Mesenchymal stem cell (in vitro differentiated cells and primary cell): ENCODE measurements at regions not wholly inside any gene's neighbourhood (a gene's known extent, or its start where the extent isn't known, plus 50 kb on each side); places are given as distances from the start of the nearest gene placed in this dataset.
"Not testable (repeated sequence)": the region's sequence is repeated elsewhere in the genome, so short reads cannot be mapped to it uniquely, and the experiment has no call there.

ENCODE experiments used
- DNase-seq: peaks from one replicate; pipeline ENCODE4 v3.0.0-alpha.2; 2013
- H2AFZ ChIP-seq: one replicate; pipeline ENCODE4 v1.6.1; 2013; ENCODE audit warnings: low read depth, mild to moderate bottlenecking, control low read depth, inconsistent platforms, low read length, moderate library complexity
- H2AK5ac ChIP-seq: 2 replicates; pipeline ENCODE4 v1.6.1; 2013; ENCODE audit warnings: low read length, moderate library complexity, mild to moderate bottlenecking, inconsistent platforms; ENCODE audit not compliant: severe bottlenecking
- H2BK120ac ChIP-seq: one replicate; pipeline ENCODE4 v1.6.1; 2013; ENCODE audit warnings: low read depth, mild to moderate bottlenecking, inconsistent platforms, low read length, moderate library complexity
- H2BK12ac ChIP-seq, 2 experiments: one replicate each; pipeline ENCODE4 v1.6.1; 2013; ENCODE audit warnings: inconsistent platforms in 2 of 2, low read length in 2 of 2, mild to moderate bottlenecking in 2 of 2, moderate library complexity in 2 of 2, control low read depth in 1 of 2
- H2BK15ac ChIP-seq: one replicate; pipeline ENCODE4 v1.6.1; 2013; ENCODE audit warnings: mild to moderate bottlenecking, low read depth, inconsistent platforms; ENCODE audit not compliant: poor library complexity, severe bottlenecking
- H2BK5ac ChIP-seq: 2 replicates; pipeline ENCODE4 v1.6.1; 2013; ENCODE audit warnings: low read depth, mild to moderate bottlenecking, low read length, control low read depth, inconsistent platforms; ENCODE audit not compliant: poor library complexity, severe bottlenecking
- H3K14ac ChIP-seq, 2 experiments: one replicate each; pipeline ENCODE4 v1.6.1; 2013; ENCODE audit warnings: inconsistent platforms in 2 of 2, low read length in 2 of 2, control low read depth in 1 of 2, mild to moderate bottlenecking in 1 of 2, moderate library complexity in 1 of 2
- H3K18ac ChIP-seq, 2 experiments: one replicate each; pipeline ENCODE4 v1.6.1; 2013; ENCODE audit warnings: inconsistent platforms in 2 of 2, low read length in 2 of 2, control low read depth in 1 of 2, low read depth in 1 of 2, mild to moderate bottlenecking in 1 of 2
- H3K23ac ChIP-seq, 2 experiments: one replicate each; pipeline ENCODE4 v1.6.1; 2013; ENCODE audit warnings: inconsistent platforms in 2 of 2, low read length in 2 of 2, mild to moderate bottlenecking in 2 of 2, moderate library complexity in 2 of 2, control low read depth in 1 of 2
- H3K27ac ChIP-seq: 2 replicates; pipeline ENCODE4 v1.5.1; 2013; ENCODE audit warnings: mild to moderate bottlenecking, moderate library complexity, low read length, control low read depth, inconsistent platforms; ENCODE audit not compliant: poor library complexity, severe bottlenecking
- H3K27me3 ChIP-seq, 2 experiments: 2 replicates each; pipeline versions ENCODE4 v1.6.1 to v1.7.0; 2013; ENCODE audit warnings: low read length in 2 of 2, mild to moderate bottlenecking in 2 of 2, moderate library complexity in 2 of 2, control low read depth in 1 of 2, inconsistent platforms in 1 of 2; ENCODE audit not compliant: control insufficient read depth in 1 of 2, insufficient read depth in 1 of 2
- H3K36me3 ChIP-seq, 2 experiments: 2 replicates each; pipeline versions ENCODE4 v1.6.1 to v1.7.0; 2013; ENCODE audit warnings: low read length in 2 of 2, control low read depth in 1 of 2, inconsistent platforms in 1 of 2, low read depth in 1 of 2, mild to moderate bottlenecking in 1 of 2; ENCODE audit not compliant: insufficient read depth in 2 of 2, control insufficient read depth in 1 of 2
- H3K4ac ChIP-seq, 2 experiments: one replicate each; pipeline ENCODE4 v1.6.1; 2013; ENCODE audit warnings: inconsistent platforms in 2 of 2, low read length in 2 of 2, mild to moderate bottlenecking in 2 of 2, moderate library complexity in 2 of 2, control low read depth in 1 of 2, low read depth in 1 of 2
- H3K4me1 ChIP-seq: 2 replicates; pipeline ENCODE4 v1.6.1; 2013; ENCODE audit warnings: low read depth, low read length, control low read depth; ENCODE audit not compliant: control insufficient read depth, insufficient read depth
- H3K4me2 ChIP-seq: 2 replicates; pipeline ENCODE4 v1.6.1; 2013; ENCODE audit warnings: low read length, mild to moderate bottlenecking, inconsistent platforms; ENCODE audit not compliant: poor library complexity, severe bottlenecking
- H3K4me3 ChIP-seq, 2 experiments: 2 replicates each; pipeline versions ENCODE4 v1.5.1 to v1.7.0; 2013; ENCODE audit warnings: low read length in 2 of 2, mild to moderate bottlenecking in 2 of 2, control low read depth in 1 of 2, low read depth in 1 of 2; ENCODE audit not compliant: insufficient read depth in 1 of 2
- H3K79me1 ChIP-seq: replicated peaks from 2 replicates; pipeline ENCODE4 v1.6.1; 2013; ENCODE audit warnings: mild to moderate bottlenecking, control low read depth, low read length, inconsistent platforms; ENCODE audit not compliant: poor library complexity, severe bottlenecking
- H3K9ac ChIP-seq: 2 replicates; pipeline ENCODE4 v1.7.0; 2013; ENCODE audit warnings: mild to moderate bottlenecking, low read length, moderate library complexity
- H3K9me3 ChIP-seq: 2 replicates; pipeline ENCODE4 v1.7.0; 2013; ENCODE audit warnings: mild to moderate bottlenecking, low read length; ENCODE audit not compliant: control insufficient read depth
- H4K8ac ChIP-seq: one replicate; pipeline ENCODE4 v1.6.1; 2013; ENCODE audit warnings: inconsistent platforms, mild to moderate bottlenecking, low read length, moderate library complexity
- H4K91ac ChIP-seq: one replicate; pipeline ENCODE4 v1.6.1; 2013; ENCODE audit warnings: mild to moderate bottlenecking, low read length, inconsistent platforms
- WGBS: methylation state at CpG from one replicate; pipeline ENCODE4 v1.1.7; 2013; ENCODE audit warnings: mixed read lengths; 5-methylcytosine and 5-hydroxymethylcytosine counted together

DNA sequence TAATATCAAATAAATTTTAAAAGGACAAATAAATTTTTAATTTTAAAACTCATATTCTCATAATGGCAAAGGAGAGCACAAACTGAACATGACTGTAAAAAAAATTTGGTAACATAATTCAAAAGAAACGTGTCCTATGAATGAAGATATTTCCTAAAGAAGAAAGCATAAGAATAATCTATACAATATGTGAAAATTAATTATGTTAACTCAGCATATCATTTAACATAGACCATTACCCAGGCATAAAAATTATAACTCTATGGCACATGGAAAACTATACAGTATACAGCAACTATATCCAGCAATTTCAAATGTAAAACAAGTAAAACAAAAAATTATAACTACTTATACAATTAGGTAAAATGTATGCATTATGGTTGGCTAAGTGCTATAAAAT is 288.1 kb downstream of the SUCLG1 start:
- no peaks in the 10 kb centered on the region for H3K79me1 ChIP-seq
- H4K91ac ChIP-seq: no peak overlapping the region
- WGBS: no CpG with 5 or more reads among the region's 1 CpG

GRCh38 chr2:84169871-84170270 is 289.2 kb downstream of the SUCLG1 start:
- H3K18ac ChIP-seq: no peak overlapping the region
- no peak overlapping the region for H2AK5ac ChIP-seq
- no peak overlapping the region for H3K4me2 ChIP-seq
- H3K9me3 ChIP-seq: no peaks in the 10 kb centered on the region
- no peak overlapping the region for H3K4me3 ChIP-seq
- no peak overlapping the region for H4K8ac ChIP-seq
- H3K36me3 ChIP-seq: no peaks in the 10 kb centered on the region
- no peak overlapping the region for H2BK120ac ChIP-seq
- no peak overlapping the region for H4K91ac ChIP-seq
- no peaks in the 10 kb centered on the region for H3K79me1 ChIP-seq
- no peak overlapping the region for H3K4ac ChIP-seq
- no peak overlapping the region for H3K9ac ChIP-seq
- 73% methylated on average over 2 of the region's 2 CpGs for WGBS
- no peak overlapping the region for H2AFZ ChIP-seq
- no peak overlapping the region for H3K27ac ChIP-seq
- no peak overlapping the region for H3K23ac ChIP-seq
- H2BK5ac ChIP-seq: no peak overlapping the region
- no peak overlapping the region for H3K14ac ChIP-seq
- no peak overlapping the region for H2BK15ac ChIP-seq
- no peaks in the 10 kb centered on the region for H3K27me3 ChIP-seq
- no peaks in the 10 kb centered on the region for H3K4me1 ChIP-seq
- H2BK12ac ChIP-seq: no peak overlapping the region
- DNase-seq: no peak

More for the DNA sequence above, 288.1 kb downstream of the SUCLG1 start:
- H3K18ac ChIP-seq: no peak overlapping the region
- H3K4ac ChIP-seq: no peak overlapping the region
- no peak overlapping the region for H3K23ac ChIP-seq
- H3K4me1 ChIP-seq: no peaks in the 10 kb centered on the region
- no peak overlapping the region for H2AK5ac ChIP-seq
- H3K27me3 ChIP-seq: no peaks in the 10 kb centered on the region
- H2AFZ ChIP-seq: no peak overlapping the region
- H4K8ac ChIP-seq: no peak overlapping the region
- H2BK5ac ChIP-seq: no peak overlapping the region
- H3K9ac ChIP-seq: no peak overlapping the region
- H3K36me3 ChIP-seq: no peaks in the 10 kb centered on the region
- H2BK12ac ChIP-seq: no peak overlapping the region
- H3K14ac ChIP-seq: no peak overlapping the region
- H3K27ac ChIP-seq: no peak overlapping the region
- H3K9me3 ChIP-seq: no peaks in the 10 kb centered on the region
- no peak for DNase-seq
- H3K4me2 ChIP-seq: no peak overlapping the region
- no peak overlapping the region for H2BK120ac ChIP-seq
- no peak overlapping the region for H3K4me3 ChIP-seq
- no peak overlapping the region for H2BK15ac ChIP-seq

DNA sequence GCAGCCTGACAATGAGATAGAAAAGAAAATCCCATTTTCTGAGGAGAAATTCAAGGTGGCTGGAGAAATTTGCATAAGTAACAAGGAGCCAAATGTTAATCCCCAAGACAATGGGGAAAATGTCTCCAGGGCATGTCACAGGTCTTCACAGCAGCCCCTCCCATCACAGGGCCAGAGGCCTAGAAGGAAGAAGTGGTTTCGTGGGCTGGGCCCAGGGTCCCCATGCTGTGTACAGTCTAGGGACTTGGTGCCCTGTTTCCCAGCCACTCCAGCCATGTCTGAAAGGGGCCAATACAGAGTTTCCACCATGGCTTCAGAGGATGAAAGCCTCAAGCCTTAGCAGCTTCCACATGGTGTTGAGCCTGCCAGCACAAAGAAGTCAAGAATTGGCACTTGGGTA is 290.5 kb downstream of the SUCLG1 start:
- not testable (repeated sequence) for H3K18ac ChIP-seq, H2BK5ac ChIP-seq, H4K91ac ChIP-seq, H3K4me2 ChIP-seq, H3K4ac ChIP-seq, H3K27ac ChIP-seq, H3K4me1 ChIP-seq, H4K8ac ChIP-seq, H3K14ac ChIP-seq, H3K36me3 ChIP-seq, H2BK15ac ChIP-seq, H3K79me1 ChIP-seq, DNase-seq, H3K23ac ChIP-seq, H3K9ac ChIP-seq, H3K27me3 ChIP-seq, H3K9me3 ChIP-seq, H2AK5ac ChIP-seq, H2BK12ac ChIP-seq, H2BK120ac ChIP-seq, H3K4me3 ChIP-seq, H2AFZ ChIP-seq
- WGBS: 57% methylated on average over 1 of the region's 1 CpG

DNA sequence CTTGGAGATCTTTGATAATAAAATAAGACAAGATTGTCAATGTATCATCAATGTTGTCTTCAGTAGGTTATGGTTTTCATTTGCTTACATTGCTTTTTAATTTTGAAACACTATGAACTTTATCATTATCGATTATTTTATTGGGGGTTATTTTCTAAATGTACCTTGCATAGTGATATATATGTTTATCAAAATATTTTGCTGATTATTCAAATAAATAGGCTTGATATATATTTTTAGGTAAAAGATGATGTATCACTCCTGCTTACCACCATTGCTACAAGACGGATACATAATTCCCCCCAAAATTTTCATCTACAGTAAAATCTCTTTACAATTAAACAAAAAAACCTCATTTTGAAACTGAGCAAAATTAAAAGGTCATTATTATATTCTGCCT is 293.8 kb downstream of the SUCLG1 start:
- H3K9ac ChIP-seq: no peak overlapping the region
- no peak overlapping the region for H3K27ac ChIP-seq
- H2BK12ac ChIP-seq: no peak overlapping the region
- H3K4me3 ChIP-seq: no peak overlapping the region
- no peak overlapping the region for H4K8ac ChIP-seq
- H3K4ac ChIP-seq: no peak overlapping the region
- DNase-seq: no peak
- no peak overlapping the region for H3K18ac ChIP-seq
- no peak overlapping the region for H3K23ac ChIP-seq
- H2AK5ac ChIP-seq: no peak overlapping the region
- H3K4me2 ChIP-seq: no peak overlapping the region
- H2BK15ac ChIP-seq: no peak overlapping the region
- no peaks in the 10 kb centered on the region for H3K27me3 ChIP-seq
- no peaks in the 10 kb centered on the region for H3K36me3 ChIP-seq
- 100% methylated on average over 1 of the region's 2 CpGs for WGBS
- no peak overlapping the region for H2BK5ac ChIP-seq
- no peak overlapping the region for H2BK120ac ChIP-seq
- no peaks in the 10 kb centered on the region for H3K9me3 ChIP-seq
- H3K4me1 ChIP-seq: no peaks in the 10 kb centered on the region
- H3K14ac ChIP-seq: no peak overlapping the region
- H3K79me1 ChIP-seq: no peaks in the 10 kb centered on the region
- H4K91ac ChIP-seq: no peak overlapping the region
- no peak overlapping the region for H2AFZ ChIP-seq
